HCT116 (cell line): ENCODE measurements at regions not wholly inside any gene's neighbourhood (a gene's known extent, or its start where the extent isn't known, plus 50 kb on each side); places are given as distances from the start of the nearest gene placed in this dataset.
A peak's percentile ranks its signal among the peaks of the same experiment; 100 is the strongest.

ENCODE experiments used
- ATAC-seq: fragments of 200-7000 bp; cut with Tn5 transposase; 2 replicates; pipeline ENCODE4 v1.9.1; 2020; ENCODE audit warnings: mild to moderate bottlenecking, moderate library complexity
- BruUV-seq: library from RNA; stranded (reverse); fragments of 400-500 nt; replicated peaks from 2 replicates; lab custom pipeline; 2021; lab: Mats Ljungman, UMichigan
- CTCF ChIA-PET: fragments of 300-600 bp; sonication (Branson Sonifier 250); formaldehyde crosslinking; loops from one replicate; lab custom pipeline; 2021; ENCODE audit warnings: antibody characterized with exemption; lab: Charles Lee
- POLR2A ChIA-PET: fragments of 300-600, 350-600 bp; sonication (Branson Sonifier 250); formaldehyde crosslinking; loops from one replicate; lab custom pipeline; 2021; ENCODE audit warnings: antibody characterized with exemption; lab: Charles Lee
- RAD21 ChIA-PET, 2 experiments: fragments of 300-600 bp; sonication (Branson Sonifier 250); formaldehyde crosslinking; loops; one replicate each; lab custom pipeline; 2023; ENCODE audit warnings: low total read pairs in 2 of 2; ENCODE audit not compliant: uncharacterized antibody in 2 of 2, unreplicated experiment in 2 of 2, low non-redundant PET in 1 of 2; lab: Charles Lee
- DNase-seq: peaks from one replicate; pipeline ENCODE4 v3.0.0-alpha.2; 2010; ENCODE audit warnings: low read depth, low spot score
- H2AFZ ChIP-seq: fragments of 200-600 bp; shearing (Covaris generic), sonication (generic); 2 replicates; pipeline ENCODE4 v1.6.1; 2017; ENCODE audit warnings: low read depth, mixed run types, mixed read lengths, antibody characterized with exemption, low read length; ENCODE audit not compliant: poor library complexity, severe bottlenecking
- H3K27ac ChIP-seq: 2 replicates; pipeline ENCODE4 v1.5.1; 2012; ENCODE audit warnings: low read depth, low read length
- H3K27me3 ChIP-seq: fragments of 200-600 bp; sonication (generic); 2 replicates; pipeline ENCODE4 v1.6.1; 2016; ENCODE audit warnings: mixed run types, low read length, mixed read lengths; ENCODE audit not compliant: insufficient read depth
- H3K36me3 ChIP-seq, 2 experiments: fragments of 200-500 bp in 1 of 2; fragments of 200-600 bp in 1 of 2; sonication (Bioruptor generic) in 1 of 2; sonication (generic) in 1 of 2; 2 replicates each; pipeline versions ENCODE4 v1.5.1 to v1.6.1; 2014 to 2016; ENCODE audit warnings: low read length in 2 of 2, inconsistent platforms in 1 of 2, mixed read lengths in 1 of 2, mixed run types in 1 of 2; ENCODE audit not compliant: insufficient read depth in 2 of 2, control insufficient read depth in 1 of 2
- H3K4me1 ChIP-seq, 2 experiments: fragments of 200-600 bp in 1 of 2; sonication (generic) in 1 of 2; 2 replicates each; pipeline versions ENCODE4 v1.5.1 to v1.6.1; 2012 to 2017; ENCODE audit warnings: low read length in 2 of 2, inconsistent platforms in 1 of 2, mild to moderate bottlenecking in 1 of 2, mixed read lengths in 1 of 2, mixed run types in 1 of 2, moderate library complexity in 1 of 2; ENCODE audit not compliant: insufficient read depth in 2 of 2, control insufficient read depth in 1 of 2
- H3K4me2 ChIP-seq: fragments of 200-600 bp; sonication (generic); 2 replicates; pipeline ENCODE4 v1.6.1; 2017; ENCODE audit warnings: mixed run types, low read length, mixed read lengths
- H3K4me3 ChIP-seq, 2 experiments: fragments of 200-600 bp in 1 of 2; sonication (generic) in 1 of 2; replicated peaks in 1 of 2; 2 replicates each; pipeline ENCODE4 v1.5.1; 2011 to 2016; ENCODE audit warnings: low read length in 2 of 2, control low read depth in 1 of 2, low read depth in 1 of 2, mild to moderate bottlenecking in 1 of 2, mixed read lengths in 1 of 2, mixed run types in 1 of 2
- H3K79me2 ChIP-seq: fragments of 200-600 bp; sonication (generic); 2 replicates; pipeline ENCODE4 v1.6.1; 2017; ENCODE audit warnings: mild to moderate bottlenecking, mixed run types, low read length, moderate library complexity, mixed read lengths; ENCODE audit not compliant: insufficient read depth
- H3K9ac ChIP-seq: fragments of 200-600 bp; sonication (generic); 2 replicates; pipeline ENCODE4 v1.6.1; 2016; ENCODE audit warnings: low read length, mixed read lengths
- H3K9me2 ChIP-seq: fragments of 200-600 bp; sonication (generic), shearing (Covaris generic); 2 replicates; pipeline ENCODE4 v1.6.1; 2017; ENCODE audit warnings: mixed run types, mild to moderate bottlenecking, moderate library complexity; ENCODE audit not compliant: insufficient read depth
- H3K9me3 ChIP-seq, 2 experiments: fragments of 200-500 bp in 1 of 2; fragments of 200-600 bp in 1 of 2; sonication (Bioruptor generic) in 1 of 2; sonication (generic) in 1 of 2; 2 replicates each; pipeline ENCODE4 v1.6.1; 2014 to 2017; ENCODE audit warnings: low read length in 2 of 2, mixed read lengths in 2 of 2, inconsistent platforms in 1 of 2, low read depth in 1 of 2, mild to moderate bottlenecking in 1 of 2, mixed run types in 1 of 2, moderate library complexity in 1 of 2; ENCODE audit not compliant: control insufficient read depth in 1 of 2, insufficient read depth in 1 of 2
- H4K20me1 ChIP-seq: fragments of 200-600 bp; sonication (generic), shearing (Covaris generic); 2 replicates; pipeline ENCODE4 v1.6.1; 2017; ENCODE audit warnings: mixed run types, mild to moderate bottlenecking, moderate library complexity; ENCODE audit not compliant: insufficient read depth
- CEBPB ChIP-seq: IDR thresholded peaks from 2 replicates; pipeline ENCODE4 v1.6.1; 2012; ENCODE audit warnings: low read depth
- EZH2phosphoT487 ChIP-seq: fragments of 200-600 bp; IDR thresholded peaks from 2 replicates; pipeline ENCODE4 v1.6.1; 2018; ENCODE audit warnings: antibody characterized with exemption, borderline replicate concordance
- FOSL1 ChIP-seq: IDR thresholded peaks from 2 replicates; pipeline ENCODE4 v1.6.1; 2012; ENCODE audit warnings: low read depth
- JUND ChIP-seq: IDR thresholded peaks from 2 replicates; pipeline ENCODE4 v1.6.1; 2012
- REST ChIP-seq: IDR thresholded peaks from 2 replicates; pipeline ENCODE4 v1.6.1; 2012; ENCODE audit warnings: low read depth
- SIN3A ChIP-seq: IDR thresholded peaks from 2 replicates; pipeline ENCODE4 v1.6.1; 2012; ENCODE audit warnings: low read depth
- SP1 ChIP-seq: IDR thresholded peaks from 2 replicates; pipeline ENCODE4 v1.6.1; 2012; ENCODE audit warnings: low read depth
- YY1 ChIP-seq: IDR thresholded peaks from 2 replicates; pipeline ENCODE4 v1.6.1; 2011; ENCODE audit warnings: low read length, low read depth, moderate library complexity, mild to moderate bottlenecking; ENCODE audit not compliant: insufficient replicate concordance; ENCODE audit errors: extremely low read depth
- intact Hi-C: fragments of 100-400 bp; cut with micrococcal nuclease; formaldehyde crosslinking; loops from 2 replicates; pipeline ENCODE4 v1.10.0; 2022
- TF ChIP-seq, protein P1 (sequence below): IDR thresholded peaks from 2 replicates; pipeline ENCODE4 v1.6.1; 2012

GRCh38 chr16:54373534-54374520 lies 87.2 kb upstream of the IRX3 start:
- DNase-seq (peak; percentile 31), ATAC-seq (peak; percentile 83)
- H3K9me3 ChIP-seq: no peaks in the 10 kb centered on the region
- peak overlapping the region; percentile 56 for H3K4me2 ChIP-seq
- CTCF ChIA-PET: no interaction called here
- RAD21 ChIA-PET: no interaction called here
- no peaks in the 10 kb centered on the region for H4K20me1 ChIP-seq
- no peaks in the 10 kb centered on the region for H3K9me2 ChIP-seq
- H3K79me2 ChIP-seq: no peaks in the 10 kb centered on the region
- BruUV-seq: no TSS peak
- H3K27ac ChIP-seq: no peak overlapping the region
- intact Hi-C loops: no loop called here
- POLR2A ChIA-PET: no interaction called here
- TF ChIP-seq, protein P1, sequence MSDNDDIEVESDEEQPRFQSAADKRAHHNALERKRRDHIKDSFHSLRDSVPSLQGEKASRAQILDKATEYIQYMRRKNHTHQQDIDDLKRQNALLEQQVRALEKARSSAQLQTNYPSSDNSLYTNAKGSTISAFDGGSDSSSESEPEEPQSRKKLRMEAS: peak; percentile 48; the same call in 1 of the 2 replicates
- TF ChIP-seq YY1: no peak
- peak; percentile 28; the same call in 1 of the 2 replicates for TF ChIP-seq SP1
- no peak for TF ChIP-seq CEBPB
- no peak for TF ChIP-seq EZH2phosphoT487
- peak; percentile 58 for TF ChIP-seq JUND
- TF ChIP-seq FOSL1: peak; percentile 81
- no peak for TF ChIP-seq SIN3A
- no peak for TF ChIP-seq REST
- no peak overlapping the region for H3K9ac ChIP-seq
- H2AFZ ChIP-seq: no peak overlapping the region
- peaks cover 0 to 15% of the 10 kb centered on the region in 2 experiments; a peak in 2 of 4 replicates for H3K4me1 ChIP-seq
- no peaks in the 10 kb centered on the region for H3K27me3 ChIP-seq
- no peak overlapping the region for H3K4me3 ChIP-seq
- no peaks in the 10 kb centered on the region for H3K36me3 ChIP-seq
